ENCODE measurements at regions not wholly inside any gene's neighbourhood (a gene's known extent, or its start where the extent isn't known, plus 50 kb on each side); places are given as distances from the start of the nearest gene placed in this dataset.

DNA sequence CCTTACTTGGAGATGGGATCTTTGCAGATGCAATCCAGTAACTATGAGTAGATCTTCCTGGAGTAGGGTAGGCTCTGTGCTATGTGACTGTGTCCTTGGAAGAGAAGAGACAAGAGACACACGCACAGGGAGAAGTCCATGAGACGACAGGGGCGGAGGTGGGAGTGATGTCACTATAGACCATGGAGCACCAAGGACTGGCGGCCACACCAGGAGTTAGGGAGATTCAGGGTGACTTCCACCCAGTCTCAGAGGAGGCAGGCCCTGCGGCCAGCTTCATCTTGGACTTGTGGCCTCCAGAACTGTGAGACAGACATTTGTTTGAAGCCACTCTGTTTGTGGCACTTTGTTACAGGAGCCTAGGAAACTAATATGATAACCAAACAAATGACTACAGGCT, 177.8 kb downstream of the INHBB start:
- TF ChIP-seq, protein P1, sequence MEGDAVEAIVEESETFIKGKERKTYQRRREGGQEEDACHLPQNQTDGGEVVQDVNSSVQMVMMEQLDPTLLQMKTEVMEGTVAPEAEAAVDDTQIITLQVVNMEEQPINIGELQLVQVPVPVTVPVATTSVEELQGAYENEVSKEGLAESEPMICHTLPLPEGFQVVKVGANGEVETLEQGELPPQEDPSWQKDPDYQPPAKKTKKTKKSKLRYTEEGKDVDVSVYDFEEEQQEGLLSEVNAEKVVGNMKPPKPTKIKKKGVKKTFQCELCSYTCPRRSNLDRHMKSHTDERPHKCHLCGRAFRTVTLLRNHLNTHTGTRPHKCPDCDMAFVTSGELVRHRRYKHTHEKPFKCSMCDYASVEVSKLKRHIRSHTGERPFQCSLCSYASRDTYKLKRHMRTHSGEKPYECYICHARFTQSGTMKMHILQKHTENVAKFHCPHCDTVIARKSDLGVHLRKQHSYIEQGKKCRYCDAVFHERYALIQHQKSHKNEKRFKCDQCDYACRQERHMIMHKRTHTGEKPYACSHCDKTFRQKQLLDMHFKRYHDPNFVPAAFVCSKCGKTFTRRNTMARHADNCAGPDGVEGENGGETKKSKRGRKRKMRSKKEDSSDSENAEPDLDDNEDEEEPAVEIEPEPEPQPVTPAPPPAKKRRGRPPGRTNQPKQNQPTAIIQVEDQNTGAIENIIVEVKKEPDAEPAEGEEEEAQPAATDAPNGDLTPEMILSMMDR (conservative IDR thresholded peaks at IDR 0.05; ENCODE audit: low read depth, low read length): no peak
- no peak for TF ChIP-seq EZH2 (IDR thresholded peaks at IDR 0.05; ENCODE audit: borderline replicate concordance, low read depth, low read length, poor library complexity, severe bottlenecking)
